ENCODE measurements at regions not wholly inside any gene's neighbourhood (a gene's known extent, or its start where the extent isn't known, plus 50 kb on each side); places are given as distances from the start of the nearest gene placed in this dataset.

GRCh38 chr6:164010441-164011103 is 596.1 kb downstream of the QKI start:
- TF ChIP-seq CTCF (IDR thresholded peaks at IDR 0.05; ENCODE audit: low read depth, low read length, poor library complexity, severe bottlenecking) (no peak), EZH2phosphoT487 (IDR thresholded peaks at IDR 0.05; ENCODE audit: borderline replicate concordance, low read length) (no peak)
